GM12878 (cell line): ENCODE measurements at regions not wholly inside any gene's neighbourhood (a gene's known extent, or its start where the extent isn't known, plus 50 kb on each side); places are given as distances from the start of the nearest gene placed in this dataset.

ENCODE experiments used
- ATAC-seq: fragments of 200-7000 bp; cut with Tn5 transposase; 3 replicates; pipeline ENCODE4 v1.9.1; 2020; ENCODE audit warnings: mild to moderate bottlenecking, moderate library complexity
- BruUV-seq: library from RNA; stranded (reverse); fragments of 400-500 nt; replicated peaks from 2 replicates; lab custom pipeline; 2021; lab: Mats Ljungman, UMichigan
- CTCF ChIA-PET: fragments of 300-600 bp; sonication (Branson Sonifier 250); formaldehyde crosslinking; extraction: SDS; loops from one replicate; lab custom pipeline; 2021; ENCODE audit warnings: inconsistent platforms; lab: Yijun Ruan, JAX
- POLR2A ChIA-PET: fragments of 350-600 bp; formaldehyde crosslinking; extraction: SDS; loops from one replicate; lab custom pipeline; 2021; ENCODE audit warnings: inconsistent platforms; lab: Charles Lee
- RAD21 ChIA-PET: fragments of 300-600 bp; sonication (Branson Sonifier 250); formaldehyde crosslinking; loops from one replicate; lab custom pipeline; 2023; ENCODE audit warnings: antibody characterized with exemption; ENCODE audit not compliant: unreplicated experiment; lab: Charles Lee
- SMC1A ChIA-PET: fragments of 300-600 bp; sonication (Branson Sonifier 250); formaldehyde crosslinking; loops from one replicate; lab custom pipeline; 2023; ENCODE audit not compliant: unreplicated experiment, uncharacterized antibody; lab: Charles Lee
- DNase-seq: peaks from one replicate; pipeline ENCODE4 v3.0.0-alpha.2; 2011; ENCODE audit warnings: low read depth, low spot score
- FAIRE-seq: peaks from 3 replicates; lab custom pipeline; 2011; peaks lifted over from hg19 to GRCh38; lab: Jason Lieb, UNC
- H2AFZ ChIP-seq: 2 replicates; pipeline ENCODE4 v1.6.0; 2011; ENCODE audit warnings: low read depth, low read length, control low read depth; ENCODE audit not compliant: control insufficient read depth
- H3K27ac ChIP-seq: 2 replicates; pipeline ENCODE4 v1.5.1; 2011; ENCODE audit warnings: control low read depth; ENCODE audit not compliant: control insufficient read depth, insufficient read depth
- H3K27me3 ChIP-seq, 2 experiments: replicated peaks in 1 of 2; 2 replicates each; pipeline versions ENCODE4 v1.6.0 to v1.6.1; 2011; ENCODE audit warnings: low read length in 1 of 2; ENCODE audit not compliant: control insufficient read depth in 2 of 2, insufficient read depth in 2 of 2
- H3K36me3 ChIP-seq, 2 experiments: 2 replicates each; pipeline ENCODE4 v1.5.1; 2011; ENCODE audit warnings: low read length in 1 of 2; ENCODE audit not compliant: control insufficient read depth in 2 of 2, insufficient read depth in 2 of 2
- H3K4me1 ChIP-seq: 2 replicates; pipeline ENCODE4 v1.6.1; 2011; ENCODE audit warnings: mild to moderate bottlenecking, low read length, moderate library complexity, mixed read lengths; ENCODE audit not compliant: control insufficient read depth, insufficient read depth
- H3K4me2 ChIP-seq: 2 replicates; pipeline ENCODE4 v1.6.0; 2011; ENCODE audit warnings: control low read depth; ENCODE audit not compliant: control insufficient read depth, insufficient read depth
- H3K4me3 ChIP-seq: fragments of 200-600 bp; sonication (generic); 2 replicates; pipeline ENCODE4 v1.5.1; 2016
- H3K79me2 ChIP-seq: 2 replicates; pipeline ENCODE4 v1.6.0; 2011; ENCODE audit warnings: low read length; ENCODE audit not compliant: control insufficient read depth, insufficient read depth
- H3K9ac ChIP-seq: 2 replicates; pipeline ENCODE4 v1.8.0; 2011; ENCODE audit warnings: low read length, control low read depth, mixed read lengths; ENCODE audit not compliant: control insufficient read depth, insufficient read depth
- H3K9me3 ChIP-seq: replicated peaks from 3 replicates; pipeline ENCODE4 v1.5.1; 2011; ENCODE audit warnings: mild to moderate bottlenecking, low read length; ENCODE audit not compliant: control insufficient read depth, insufficient read depth
- H4K20me1 ChIP-seq: 2 replicates; pipeline ENCODE4 v1.6.0; 2011; ENCODE audit not compliant: control insufficient read depth, insufficient read depth
- BCLAF1 ChIP-seq: fragments of 450-650 bp; IDR thresholded peaks from 2 replicates; pipeline ENCODE4 v1.6.1; 2017; ENCODE audit warnings: antibody characterized with exemption, mild to moderate bottlenecking, moderate library complexity
- BMI1 ChIP-seq: fragments of 450-650 bp; IDR thresholded peaks from 2 replicates; pipeline ENCODE4 v1.6.1; 2016; ENCODE audit warnings: mild to moderate bottlenecking, moderate library complexity, borderline replicate concordance
- CBX5 ChIP-seq: sonication (generic); IDR thresholded peaks from 2 replicates; pipeline ENCODE4 v1.6.1; 2016; ENCODE audit warnings: low read depth, moderate library complexity, mild to moderate bottlenecking, inconsistent platforms
- CHD2 ChIP-seq: IDR thresholded peaks from 2 replicates; pipeline ENCODE4 v1.6.1; 2011; ENCODE audit warnings: low read depth, low read length, improper control_type of control experiment, borderline replicate concordance
- HCFC1 ChIP-seq: fragments of 150-350 bp; IDR thresholded peaks from 2 replicates; pipeline ENCODE4 v1.6.1; 2014; ENCODE audit warnings: low read length
- IRF5 ChIP-seq: fragments of 450-650 bp; IDR thresholded peaks from 2 replicates; pipeline ENCODE4 v1.6.1; 2017; ENCODE audit warnings: borderline replicate concordance
- POLR2A ChIP-seq: IDR thresholded peaks from 2 replicates; pipeline ENCODE4 v1.6.1; 2011; ENCODE audit warnings: low read depth, mild to moderate bottlenecking, low read length
- RB1 ChIP-seq: fragments of 450-650 bp; formaldehyde crosslinking; IDR thresholded peaks from 2 replicates; pipeline ENCODE4 v1.6.1; 2017; ENCODE audit warnings: mild to moderate bottlenecking, borderline replicate concordance
- SMARCA5 ChIP-seq: fragments of 450-650 bp; IDR thresholded peaks from 2 replicates; pipeline ENCODE4 v1.6.1; 2017; ENCODE audit warnings: mild to moderate bottlenecking
- ZNF622 ChIP-seq: fragments of 450-650 bp; IDR thresholded peaks from 2 replicates; pipeline ENCODE4 v1.6.1; 2017; ENCODE audit warnings: mild to moderate bottlenecking, inconsistent platforms
- WGBS: methylation state at CpG from one replicate; pipeline ENCODE4 v1.1.6; 2016; ENCODE audit warnings: low lambda C conversion rate; ENCODE audit not compliant: insufficient replicate concordance, insufficient coverage; ENCODE audit errors: missing lambda C conversion rate; 5-methylcytosine and 5-hydroxymethylcytosine counted together
- in situ Hi-C: fragments of 300-500 bp; cut with MboI; formaldehyde crosslinking; loops from 9 replicates; pipeline ENCODE4 v1.14.3; 2018; ENCODE audit warnings: mixed read lengths
- intact Hi-C: fragments of 100-400 bp; cut with micrococcal nuclease; formaldehyde crosslinking; loops from one replicate; pipeline ENCODE4 v1.14.2; 2022; ENCODE audit not compliant: unreplicated experiment

- no peak for TF ChIP-seq IRF5
Observed at GRCh38 chr5:22947921-22948320, 94.8 kb upstream of the CDH12 start (continued).

GRCh38 chr5:22938362-22938761 is 85.2 kb upstream of the CDH12 start:
- Histone ChIP-seq H3K27ac (no peak overlapping the region), H3K79me2 (no peaks in the 10 kb centered on the region), H3K4me2 (no peak overlapping the region), H3K36me3 (no peaks in the 10 kb centered on the region), H3K27me3 (no peaks in the 10 kb centered on the region), H3K4me3 (no peak overlapping the region), H4K20me1 (no peaks in the 10 kb centered on the region), H3K4me1 (no peaks in the 10 kb centered on the region), H3K9me3 (no peaks in the 10 kb centered on the region), H3K9ac (no peak overlapping the region), H2AFZ (no peak overlapping the region)
- ATAC-seq (no peak), FAIRE-seq (no peak), DNase-seq (no peak)
- ChIA-PET RAD21 (no interaction called here), POLR2A (no interaction called here), CTCF (no interaction called here), SMC1A (no interaction called here)
- 16% methylated on average over 4 of the region's 4 CpGs for WGBS
- in situ Hi-C loops (no loop called here), intact Hi-C loops (no loop called here)
- no TSS peak for BruUV-seq
- TF ChIP-seq HCFC1 (no peak), POLR2A (no peak)

- ATAC-seq (no peak), DNase-seq (no peak), FAIRE-seq (no peak)
- POLR2A ChIA-PET = no interaction called here
- Histone ChIP-seq H2AFZ (no peak overlapping the region), H3K36me3 (no peaks in the 10 kb centered on the region), H3K27me3 (no peaks in the 10 kb centered on the region), H3K4me2 (no peak overlapping the region), H3K4me3 (no peak overlapping the region), H3K27ac (no peak overlapping the region), H3K9me3 (no peaks in the 10 kb centered on the region), H3K4me1 (no peaks in the 10 kb centered on the region), H4K20me1 (no peaks in the 10 kb centered on the region), H3K9ac (no peak overlapping the region), H3K79me2 (no peaks in the 10 kb centered on the region)
- SMC1A ChIA-PET = interaction anchor here (0.7 to 1.7 kb wide), 5 partner anchors 13 to 180 kb away, joined by 3 to 4 read pairs (median 3); no protein-coding TSS in a partner anchor
- intact Hi-C loops = no loop called here
- RAD21 ChIA-PET = no interaction called here
- CTCF ChIA-PET = interaction anchor here (0.9 kb wide), 1 partner anchor 11 kb away, joined by 3 read pairs; no protein-coding TSS in a partner anchor
- 0% methylated on average over 1 of the region's 1 CpG for WGBS
- no TSS peak for BruUV-seq
- in situ Hi-C loops = no loop called here
- TF ChIP-seq ZNF622 (no peak), BMI1 (no peak), RB1 (no peak), BCLAF1 (no peak), CHD2 (no peak), CBX5 (no peak), IRF5 (no peak), SMARCA5 (no peak)
Observed at GRCh38 chr5:22928821-22929482, 75.8 kb upstream of the CDH12 start.
